Keratinocyte (primary cell): ENCODE measurements at regions not wholly inside any gene's neighbourhood (a gene's known extent, or its start where the extent isn't known, plus 50 kb on each side); places are given as distances from the start of the nearest gene placed in this dataset.

ENCODE experiments used
- EZH2 ChIP-seq: IDR thresholded peaks from one replicate; pipeline ENCODE4 v1.6.1; 2012; ENCODE audit warnings: inconsistent platforms, mild to moderate bottlenecking, low read length, moderate library complexity
- TF ChIP-seq, protein P1 (sequence below), 3 experiments: IDR thresholded peaks in 1 of 3; conservative IDR thresholded peaks in 1 of 3; optimal IDR thresholded peaks in 1 of 3; 2 replicates in 2 of 3; 3 replicates in 1 of 3; pipeline versions ENCODE3 to v1.5.1; 2011; ENCODE audit warnings: low read length in 3 of 3, mild to moderate bottlenecking in 3 of 3, moderate library complexity in 2 of 3, control low read depth in 1 of 3, inconsistent platforms in 1 of 3; ENCODE audit not compliant: insufficient read depth in 2 of 3; ENCODE audit errors: extremely low read depth in 1 of 3

DNA sequence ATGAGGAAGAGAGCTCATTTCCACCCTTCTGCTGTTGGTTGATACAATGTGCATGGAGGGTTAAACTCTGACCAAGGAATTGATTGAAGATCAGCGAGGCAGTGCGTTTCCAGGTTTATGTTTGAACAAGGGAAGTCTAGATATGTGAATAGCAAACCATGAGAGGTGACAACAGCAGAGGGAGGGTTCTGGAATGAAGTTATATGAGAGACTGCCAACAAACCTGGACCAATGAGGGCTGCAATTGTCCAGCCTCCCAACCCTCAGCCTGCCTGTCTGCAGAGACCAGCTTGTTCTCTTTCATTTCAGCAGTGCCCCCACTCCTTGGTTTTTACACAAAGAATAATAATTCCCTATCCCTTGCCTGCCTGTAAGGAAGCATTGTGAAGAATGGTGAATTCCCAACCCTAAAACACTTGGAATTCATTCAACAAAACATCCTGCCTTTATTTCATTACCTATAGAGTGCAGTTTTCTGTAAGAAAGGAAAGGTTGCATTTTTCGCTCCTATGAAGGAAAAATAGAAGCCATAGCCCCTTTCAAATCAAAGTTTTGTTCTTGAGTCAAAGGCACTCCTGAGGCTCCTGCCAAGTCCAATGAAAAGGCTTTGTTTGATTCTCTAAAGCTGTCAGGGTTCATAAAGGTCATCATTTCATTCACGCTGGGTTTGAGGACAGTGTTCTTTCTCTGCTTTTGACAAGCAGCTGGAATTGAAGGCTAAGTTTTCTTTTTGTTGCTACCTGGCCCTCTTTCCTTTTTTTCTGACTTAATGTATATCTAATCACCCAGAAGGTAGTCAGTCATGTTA is 53.6 kb upstream of the ABCC4 start:
- TF ChIP-seq, protein P1, sequence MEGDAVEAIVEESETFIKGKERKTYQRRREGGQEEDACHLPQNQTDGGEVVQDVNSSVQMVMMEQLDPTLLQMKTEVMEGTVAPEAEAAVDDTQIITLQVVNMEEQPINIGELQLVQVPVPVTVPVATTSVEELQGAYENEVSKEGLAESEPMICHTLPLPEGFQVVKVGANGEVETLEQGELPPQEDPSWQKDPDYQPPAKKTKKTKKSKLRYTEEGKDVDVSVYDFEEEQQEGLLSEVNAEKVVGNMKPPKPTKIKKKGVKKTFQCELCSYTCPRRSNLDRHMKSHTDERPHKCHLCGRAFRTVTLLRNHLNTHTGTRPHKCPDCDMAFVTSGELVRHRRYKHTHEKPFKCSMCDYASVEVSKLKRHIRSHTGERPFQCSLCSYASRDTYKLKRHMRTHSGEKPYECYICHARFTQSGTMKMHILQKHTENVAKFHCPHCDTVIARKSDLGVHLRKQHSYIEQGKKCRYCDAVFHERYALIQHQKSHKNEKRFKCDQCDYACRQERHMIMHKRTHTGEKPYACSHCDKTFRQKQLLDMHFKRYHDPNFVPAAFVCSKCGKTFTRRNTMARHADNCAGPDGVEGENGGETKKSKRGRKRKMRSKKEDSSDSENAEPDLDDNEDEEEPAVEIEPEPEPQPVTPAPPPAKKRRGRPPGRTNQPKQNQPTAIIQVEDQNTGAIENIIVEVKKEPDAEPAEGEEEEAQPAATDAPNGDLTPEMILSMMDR (optimal IDR thresholded peaks at IDR 0.05 in 1 of 3, IDR thresholded peaks at IDR 0.05 in 1 of 3, conservative IDR thresholded peaks at IDR 0.05 in 1 of 3; ENCODE audit: extremely low read depth in 1 of 3, insufficient read depth in 2 of 3, low read length in 3 of 3) = no peak
- TF ChIP-seq EZH2 = no peak
